ENCODE measurements at regions not wholly inside any gene's neighbourhood (a gene's known extent, or its start where the extent isn't known, plus 50 kb on each side); places are given as distances from the start of the nearest gene placed in this dataset.

- WGBS (ENCODE audit: insufficient coverage, low coverage, missing lambda C conversion rate) = no CpG with 5 or more reads among the region's 1 CpG
- POLR2A ChIA-PET = interaction anchor here (0.9 kb wide), 1 partner anchor 12 kb away, joined by 4 read pairs; no protein-coding TSS in a partner anchor
- Histone ChIP-seq H3K79me2 (ENCODE audit: control insufficient read depth, insufficient read depth, low read length) (no peaks in the 10 kb centered on the region), H3K4me2 (ENCODE audit: insufficient read depth, low read length) (no peak overlapping the region), H3K9ac (ENCODE audit: insufficient read depth in 1 of 2, low read depth in 2 of 2, low read length in 2 of 2) (no peak overlapping the region), H3K9me3 (replicated peaks; ENCODE audit: control insufficient read depth, insufficient read depth, low read depth, low read length) (no peaks in the 10 kb centered on the region), H3K36me3 (ENCODE audit: control insufficient read depth, insufficient read depth, low read length) (no peaks in the 10 kb centered on the region), H3K9me1 (ENCODE audit: control insufficient read depth, insufficient read depth, low read length) (no peaks in the 10 kb centered on the region), H3K27me3 (ENCODE audit: control insufficient read depth in 2 of 2, insufficient read depth in 2 of 2, low read length in 2 of 2) (no peaks in the 10 kb centered on the region), H3K4me3 (no peak overlapping the region), H3K4me1 (replicated peaks in 1 of 2; ENCODE audit: control insufficient read depth in 2 of 2, insufficient read depth in 2 of 2, low read length in 2 of 2) (no peaks in the 10 kb centered on the region), H3K27ac (ENCODE audit: extremely low read depth, low read depth, low read length) (no peak overlapping the region), H4K20me1 (replicated peaks; ENCODE audit: control insufficient read depth, insufficient read depth, low read length) (no peaks in the 10 kb centered on the region), H2AFZ (ENCODE audit: low read depth, low read length) (no peak overlapping the region)
- FAIRE-seq = no peak
- in situ Hi-C loops (cut with MboI) (no loop called here), intact Hi-C loops (cut with micrococcal nuclease) (no loop called here)
- ATAC-seq = no peak
- no peak for DNase-seq (ENCODE audit: extremely low read depth in 1 of 4, low spot score in 3 of 4)
- no TSS peak for BruUV-seq (replicated peaks)
- TF ChIP-seq ZFP36 (IDR thresholded peaks at IDR 0.05; ENCODE audit: low read depth, low read length, partially characterized antibody) (no peak), TBP (optimal IDR thresholded peaks at IDR 0.05; ENCODE audit: low read depth, low read length) (no peak), PHTF2 (CRISPR knock-in tag; IDR thresholded peaks at IDR 0.05) (no peak), RB1 (IDR thresholded peaks at IDR 0.05; ENCODE audit: low read depth) (no peak), ATF1 (CRISPR knock-in tag; IDR thresholded peaks at IDR 0.05) (no peak), ATF1 (tag; IDR thresholded peaks at IDR 0.05) (no peak), TAF7 (tag; IDR thresholded peaks at IDR 0.05) (no peak), TEAD2 (tag; IDR thresholded peaks at IDR 0.05) (no peak), MAFG (tag; conservative IDR thresholded peaks at IDR 0.05) (no peak), FOXK1 (CRISPR knock-in tag; IDR thresholded peaks at IDR 0.05; ENCODE audit: borderline replicate concordance) (no peak), ZKSCAN1 (IDR thresholded peaks at IDR 0.05; ENCODE audit: low read depth, low read length) (no peak), MED1 (CRISPR knock-in tag; IDR thresholded peaks at IDR 0.05; ENCODE audit: borderline replicate concordance) (no peak), ZSCAN32 (CRISPR knock-in tag; IDR thresholded peaks at IDR 0.05) (no peak), MAFK (IDR thresholded peaks at IDR 0.05; ENCODE audit: low read length) (no peak), ZFX (CRISPR knock-in tag; IDR thresholded peaks at IDR 0.05) (no peak)
- TF ChIP-seq, protein P1, sequence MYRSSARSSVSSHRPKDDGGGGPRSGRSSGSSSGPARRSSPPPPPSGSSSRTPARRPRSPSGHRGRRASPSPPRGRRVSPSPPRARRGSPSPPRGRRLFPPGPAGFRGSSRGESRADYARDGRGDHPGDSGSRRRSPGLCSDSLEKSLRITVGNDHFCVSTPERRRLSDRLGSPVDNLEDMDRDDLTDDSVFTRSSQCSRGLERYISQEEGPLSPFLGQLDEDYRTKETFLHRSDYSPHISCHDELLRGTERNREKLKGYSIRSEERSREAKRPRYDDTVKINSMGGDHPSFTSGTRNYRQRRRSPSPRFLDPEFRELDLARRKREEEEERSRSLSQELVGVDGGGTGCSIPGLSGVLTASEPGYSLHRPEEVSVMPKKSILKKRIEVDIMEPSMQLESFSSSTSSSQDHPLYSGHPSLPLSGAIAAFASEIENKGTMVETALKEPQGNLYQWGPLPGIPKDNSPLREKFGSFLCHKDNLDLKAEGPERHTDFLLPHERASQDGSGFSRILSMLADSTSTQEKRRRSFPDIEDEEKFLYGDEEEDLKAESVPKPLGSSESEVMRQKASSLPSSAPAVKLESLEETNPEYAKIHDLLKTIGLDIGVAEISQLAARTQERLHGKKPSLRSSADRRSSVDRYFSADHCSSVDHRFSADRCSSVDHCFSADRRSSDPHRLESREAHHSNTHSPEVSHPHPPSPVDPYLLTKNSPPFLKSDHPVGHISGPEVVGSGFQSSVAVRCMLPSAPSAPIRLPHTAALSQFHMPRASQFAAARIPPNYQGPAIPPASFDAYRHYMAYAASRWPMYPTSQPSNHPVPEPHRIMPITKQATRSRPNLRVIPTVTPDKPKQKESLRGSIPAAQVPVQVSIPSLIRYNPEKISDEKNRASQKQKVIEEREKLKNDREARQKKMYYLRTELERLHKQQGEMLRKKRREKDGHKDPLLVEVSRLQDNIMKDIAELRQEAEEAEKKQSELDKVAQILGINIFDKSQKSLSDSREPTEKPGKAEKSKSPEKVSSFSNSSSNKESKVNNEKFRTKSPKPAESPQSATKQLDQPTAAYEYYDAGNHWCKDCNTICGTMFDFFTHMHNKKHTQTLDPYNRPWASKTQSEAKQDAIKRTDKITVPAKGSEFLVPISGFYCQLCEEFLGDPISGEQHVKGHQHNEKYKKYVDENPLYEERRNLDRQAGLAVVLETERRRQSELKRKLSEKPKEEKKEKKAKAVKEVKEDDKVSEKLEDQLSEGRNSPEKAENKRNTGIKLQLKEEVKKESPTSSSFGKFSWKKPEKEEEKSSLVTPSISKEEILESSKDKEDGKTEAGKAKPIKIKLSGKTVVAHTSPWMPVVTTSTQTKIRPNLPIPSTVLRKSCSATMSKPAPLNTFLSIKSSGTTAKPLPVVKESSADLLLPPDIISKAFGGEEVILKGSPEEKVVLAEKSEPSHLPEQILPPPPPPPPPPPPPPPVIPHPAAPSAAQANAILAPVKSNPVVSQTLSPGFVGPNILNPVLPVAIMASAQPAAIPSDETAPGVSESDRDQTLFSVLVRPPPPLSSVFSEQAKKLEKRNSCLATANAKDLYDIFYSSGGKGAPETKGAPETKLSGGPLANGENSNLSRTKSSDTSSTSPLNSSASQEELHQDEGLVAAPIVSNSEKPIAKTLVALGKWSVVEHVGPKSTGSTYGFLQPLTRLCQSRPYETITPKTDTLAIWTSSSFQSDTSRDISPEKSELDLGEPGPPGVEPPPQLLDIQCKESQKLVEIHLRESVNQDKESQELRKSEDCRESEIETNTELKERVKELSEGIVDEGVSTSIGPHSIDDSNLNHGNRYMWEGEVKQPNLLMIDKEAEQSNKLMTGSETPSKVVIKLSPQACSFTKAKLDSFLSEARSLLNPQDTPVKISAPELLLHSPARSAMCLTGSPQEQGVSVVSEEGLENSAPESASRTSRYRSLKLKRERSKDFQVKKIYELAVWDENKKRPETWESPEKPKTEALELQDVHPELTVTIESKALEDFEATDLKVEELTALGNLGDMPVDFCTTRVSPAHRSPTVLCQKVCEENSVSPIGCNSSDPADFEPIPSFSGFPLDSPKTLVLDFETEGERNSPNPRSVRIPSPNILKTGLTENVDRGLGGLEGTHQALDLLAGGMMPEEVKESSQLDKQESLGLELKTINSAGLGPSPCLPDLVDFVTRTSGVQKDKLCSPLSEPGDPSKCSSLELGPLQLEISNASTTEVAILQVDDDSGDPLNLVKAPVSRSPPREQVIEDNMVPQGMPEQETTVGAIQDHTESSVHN (IDR thresholded peaks at IDR 0.05; ENCODE audit: borderline replicate concordance in 1 of 2, low read depth in 1 of 2) = no peak
- CTCF ChIA-PET (ENCODE audit: low intra/inter-chr PET ratio) = no interaction called here
Measured at GRCh38 chr13:31638577-31638976, 100.7 kb upstream of the RXFP2 start.

Measured in K562 (cell line).